ENCODE measurements at regions not wholly inside any gene's neighbourhood (a gene's known extent, or its start where the extent isn't known, plus 50 kb on each side); places are given as distances from the start of the nearest gene placed in this dataset.

- no peak for TF ChIP-seq JUND (IDR thresholded peaks at IDR 0.05)
- TF ChIP-seq, protein P1, sequence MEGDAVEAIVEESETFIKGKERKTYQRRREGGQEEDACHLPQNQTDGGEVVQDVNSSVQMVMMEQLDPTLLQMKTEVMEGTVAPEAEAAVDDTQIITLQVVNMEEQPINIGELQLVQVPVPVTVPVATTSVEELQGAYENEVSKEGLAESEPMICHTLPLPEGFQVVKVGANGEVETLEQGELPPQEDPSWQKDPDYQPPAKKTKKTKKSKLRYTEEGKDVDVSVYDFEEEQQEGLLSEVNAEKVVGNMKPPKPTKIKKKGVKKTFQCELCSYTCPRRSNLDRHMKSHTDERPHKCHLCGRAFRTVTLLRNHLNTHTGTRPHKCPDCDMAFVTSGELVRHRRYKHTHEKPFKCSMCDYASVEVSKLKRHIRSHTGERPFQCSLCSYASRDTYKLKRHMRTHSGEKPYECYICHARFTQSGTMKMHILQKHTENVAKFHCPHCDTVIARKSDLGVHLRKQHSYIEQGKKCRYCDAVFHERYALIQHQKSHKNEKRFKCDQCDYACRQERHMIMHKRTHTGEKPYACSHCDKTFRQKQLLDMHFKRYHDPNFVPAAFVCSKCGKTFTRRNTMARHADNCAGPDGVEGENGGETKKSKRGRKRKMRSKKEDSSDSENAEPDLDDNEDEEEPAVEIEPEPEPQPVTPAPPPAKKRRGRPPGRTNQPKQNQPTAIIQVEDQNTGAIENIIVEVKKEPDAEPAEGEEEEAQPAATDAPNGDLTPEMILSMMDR (IDR thresholded peaks at IDR 0.05 in 2 of 3, conservative IDR thresholded peaks at IDR 0.05 in 1 of 3; ENCODE audit: borderline replicate concordance in 1 of 3, insufficient read depth in 1 of 3, low read depth in 2 of 3, low read length in 2 of 3) = no peak
- no peak for TF ChIP-seq SIN3A (IDR thresholded peaks at IDR 0.05; ENCODE audit: low read depth)
- no peak for TF ChIP-seq FOSL1 (IDR thresholded peaks at IDR 0.05; ENCODE audit: low read depth)
Measured at GRCh38 chr13:90884066-90884465, 463.4 kb upstream of the MIR17HG start (continued).

GRCh38 chr13:90889906-90890834 is 457.3 kb upstream of the MIR17HG start:
- ATAC-seq (no peak), DNase-seq (ENCODE audit: low read depth, low spot score) (no peak)
- Histone ChIP-seq H3K9me2 (ENCODE audit: insufficient read depth) (no peaks in the 10 kb centered on the region), H3K4me2 (ENCODE audit: low read length) (no peak overlapping the region), H2AFZ (ENCODE audit: low read depth, low read length, poor library complexity, severe bottlenecking) (no peak overlapping the region), H3K36me3 (ENCODE audit: control insufficient read depth in 1 of 2, insufficient read depth in 2 of 2, low read length in 2 of 2) (no peaks in the 10 kb centered on the region), H3K9me3 (ENCODE audit: control insufficient read depth in 1 of 2, insufficient read depth in 1 of 2, low read depth in 1 of 2, low read length in 2 of 2) (no peaks in the 10 kb centered on the region; a peak in 1 of 4 replicates), H3K4me1 (ENCODE audit: control insufficient read depth in 1 of 2, insufficient read depth in 2 of 2, low read length in 2 of 2) (no peaks in the 10 kb centered on the region), H4K20me1 (ENCODE audit: insufficient read depth) (no peaks in the 10 kb centered on the region), H3K27me3 (ENCODE audit: insufficient read depth, low read length) (no peaks in the 10 kb centered on the region), H3K79me2 (ENCODE audit: insufficient read depth, low read length) (no peaks in the 10 kb centered on the region), H3K27ac (ENCODE audit: low read depth, low read length) (no peak overlapping the region), H3K4me3 (replicated peaks in 1 of 2; ENCODE audit: low read depth in 1 of 2, low read length in 2 of 2) (no peak overlapping the region), H3K9ac (ENCODE audit: low read length) (no peak overlapping the region)
- ChIA-PET POLR2A (no interaction called here), RAD21 (ENCODE audit: low non-redundant PET in 1 of 2, low total read pairs in 2 of 2, uncharacterized antibody in 2 of 2, unreplicated experiment in 2 of 2) (no interaction called here), CTCF (no interaction called here)
- intact Hi-C loops (cut with micrococcal nuclease) = no loop called here
- no peak for TF ChIP-seq YY1 (IDR thresholded peaks at IDR 0.05; ENCODE audit: extremely low read depth, insufficient replicate concordance, low read depth, low read length)
- TF ChIP-seq SP1 (IDR thresholded peaks at IDR 0.05; ENCODE audit: low read depth) = no peak
- no peak for TF ChIP-seq CEBPB (IDR thresholded peaks at IDR 0.05; ENCODE audit: low read depth)
- TF ChIP-seq POLR2A (IDR thresholded peaks at IDR 0.05; ENCODE audit: borderline replicate concordance, extremely low read depth, insufficient read depth, insufficient read length) = no peak
- TF ChIP-seq, protein P2, sequence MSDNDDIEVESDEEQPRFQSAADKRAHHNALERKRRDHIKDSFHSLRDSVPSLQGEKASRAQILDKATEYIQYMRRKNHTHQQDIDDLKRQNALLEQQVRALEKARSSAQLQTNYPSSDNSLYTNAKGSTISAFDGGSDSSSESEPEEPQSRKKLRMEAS (IDR thresholded peaks at IDR 0.05) = no peak
- TF ChIP-seq TCF7L2 (IDR thresholded peaks at IDR 0.05; ENCODE audit: borderline replicate concordance, extremely low read depth, insufficient read depth, insufficient read length) = no peak
- TF ChIP-seq RAD21 (IDR thresholded peaks at IDR 0.05; ENCODE audit: low read depth) = no peak
- TF ChIP-seq, protein P3, sequence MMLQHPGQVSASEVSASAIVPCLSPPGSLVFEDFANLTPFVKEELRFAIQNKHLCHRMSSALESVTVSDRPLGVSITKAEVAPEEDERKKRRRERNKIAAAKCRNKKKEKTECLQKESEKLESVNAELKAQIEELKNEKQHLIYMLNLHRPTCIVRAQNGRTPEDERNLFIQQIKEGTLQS (IDR thresholded peaks at IDR 0.05) = no peak
- TF ChIP-seq, protein P1 (IDR thresholded peaks at IDR 0.05 in 2 of 3, conservative IDR thresholded peaks at IDR 0.05 in 1 of 3; ENCODE audit: borderline replicate concordance in 1 of 3, insufficient read depth in 1 of 3, low read depth in 2 of 3, low read length in 2 of 3) = no peak
- no peak for TF ChIP-seq ZFX (IDR thresholded peaks at IDR 0.05)
- TF ChIP-seq EGR1 (IDR thresholded peaks at IDR 0.05; ENCODE audit: low read depth) = no peak
- TF ChIP-seq FOSL1 (IDR thresholded peaks at IDR 0.05; ENCODE audit: low read depth) = no peak
- no peak for TF ChIP-seq JUND (IDR thresholded peaks at IDR 0.05)
- BruUV-seq (replicated peaks) = no TSS peak

Measured in HCT116 (cell line).